ENCODE measurements at regions not wholly inside any gene's neighbourhood (a gene's known extent, or its start where the extent isn't known, plus 50 kb on each side); places are given as distances from the start of the nearest gene placed in this dataset.
"Not testable (repeated sequence)": the region's sequence is repeated elsewhere in the genome, so short reads cannot be mapped to it uniquely, and the experiment has no call there.

DNA sequence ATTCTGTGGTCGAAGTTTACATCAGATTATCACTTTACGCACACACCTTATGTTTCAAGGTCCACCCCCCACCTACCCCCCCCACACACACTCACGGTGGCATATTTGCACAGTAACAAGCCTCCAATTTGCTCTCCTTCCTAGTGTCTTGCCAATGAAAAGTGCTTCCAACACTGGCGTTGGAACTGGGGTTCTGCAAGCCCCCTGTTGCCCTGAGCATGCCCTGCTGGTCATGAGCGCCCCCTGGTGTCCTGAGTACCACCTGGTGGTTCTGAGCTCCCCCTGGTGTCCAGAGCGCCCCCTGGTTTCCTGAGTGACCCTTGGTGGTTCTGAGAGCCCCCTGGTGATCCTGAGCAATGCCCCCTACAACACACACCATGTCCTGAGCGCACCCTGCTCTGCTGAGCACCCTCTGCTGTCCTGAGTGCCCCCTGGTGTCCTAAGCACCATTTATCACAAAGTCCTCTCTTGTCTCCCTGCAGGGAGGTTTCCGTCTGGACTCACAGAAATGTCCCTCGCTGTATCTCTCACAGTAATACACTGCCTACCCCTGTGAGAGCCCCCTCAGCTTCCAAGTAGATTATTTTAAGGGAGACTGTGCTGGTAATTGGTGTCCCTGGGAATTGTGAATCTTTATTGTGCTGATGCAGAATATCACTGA is 1212.3 kb downstream of the TMEM121 start:
- TF ChIP-seq PHF8 (IDR thresholded peaks at IDR 0.05; ENCODE audit: borderline replicate concordance, low read depth); POLR2A (IDR thresholded peaks at IDR 0.05; ENCODE audit: low read length); CTCF (IDR thresholded peaks at IDR 0.05); MAFK (IDR thresholded peaks at IDR 0.05; ENCODE audit: partially characterized antibody); MYC (IDR thresholded peaks at IDR 0.05; ENCODE audit: borderline replicate concordance, low read length); REST (IDR thresholded peaks at IDR 0.05); CHD2 (IDR thresholded peaks at IDR 0.05; ENCODE audit: low read length, partially characterized antibody): not testable (repeated sequence)
- TF ChIP-seq, protein P1, sequence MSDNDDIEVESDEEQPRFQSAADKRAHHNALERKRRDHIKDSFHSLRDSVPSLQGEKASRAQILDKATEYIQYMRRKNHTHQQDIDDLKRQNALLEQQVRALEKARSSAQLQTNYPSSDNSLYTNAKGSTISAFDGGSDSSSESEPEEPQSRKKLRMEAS (IDR thresholded peaks at IDR 0.05), result not testable (repeated sequence)
- TF ChIP-seq, protein P2, sequence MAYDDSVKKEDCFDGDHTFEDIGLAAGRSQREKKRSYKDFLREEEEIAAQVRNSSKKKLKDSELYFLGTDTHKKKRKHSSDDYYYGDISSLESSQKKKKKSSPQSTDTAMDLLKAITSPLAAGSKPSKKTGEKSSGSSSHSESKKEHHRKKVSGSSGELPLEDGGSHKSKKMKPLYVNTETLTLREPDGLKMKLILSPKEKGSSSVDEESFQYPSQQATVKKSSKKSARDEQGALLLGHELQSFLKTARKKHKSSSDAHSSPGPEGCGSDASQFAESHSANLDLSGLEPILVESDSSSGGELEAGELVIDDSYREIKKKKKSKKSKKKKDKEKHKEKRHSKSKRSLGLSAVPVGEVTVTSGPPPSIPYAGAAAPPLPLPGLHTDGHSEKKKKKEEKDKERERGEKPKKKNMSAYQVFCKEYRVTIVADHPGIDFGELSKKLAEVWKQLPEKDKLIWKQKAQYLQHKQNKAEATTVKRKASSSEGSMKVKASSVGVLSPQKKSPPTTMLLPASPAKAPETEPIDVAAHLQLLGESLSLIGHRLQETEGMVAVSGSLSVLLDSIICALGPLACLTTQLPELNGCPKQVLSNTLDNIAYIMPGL (CRISPR knock-in tag; IDR thresholded peaks at IDR 0.05; ENCODE audit: borderline replicate concordance), result not testable (repeated sequence)
